CD4-positive, alpha-beta T cell (primary cell): ENCODE measurements at regions not wholly inside any gene's neighbourhood (a gene's known extent, or its start where the extent isn't known, plus 50 kb on each side); places are given as distances from the start of the nearest gene placed in this dataset.

ENCODE experiments used
- ATAC-seq: fragments of 200-7000 bp; cut with Tn5 transposase; one replicate; pipeline ENCODE4 v1.10.0; 2022; ENCODE audit warnings: mild to moderate bottlenecking; ENCODE audit not compliant: poor library complexity
- CTCF ChIA-PET: fragments of 350-600 bp; sonication (Branson Sonifier 250); formaldehyde crosslinking; loops from one replicate; lab custom pipeline; 2021; ENCODE audit warnings: antibody characterized with exemption, inconsistent platforms; lab: Charles Lee
- POLR2A ChIA-PET: fragments of 350-600 bp; sonication (Branson Sonifier 250); formaldehyde crosslinking; loops from one replicate; lab custom pipeline; 2021; ENCODE audit warnings: antibody characterized with exemption, inconsistent platforms; lab: Charles Lee
- DNase-seq, 14 experiments: peaks; one replicate each; pipeline ENCODE4 v3.0.0-alpha.2; 2013 to 2020; ENCODE audit warnings: mixed read lengths in 2 of 14
- H3K27ac ChIP-seq, 2 donors: one replicate each; pipeline versions ENCODE4 v1.5.1 to v1.7.0; 2013; ENCODE audit warnings: low read length in 2 of 2, low read depth in 1 of 2, mild to moderate bottlenecking in 1 of 2
- H3K27me3 ChIP-seq, 2 experiments: 1 replicate in 1 of 2; 2 replicates in 1 of 2; pipeline versions ENCODE4 v1.6.1 to v1.7.0; 2013; ENCODE audit warnings: low read length in 2 of 2, control low read depth in 1 of 2, mild to moderate bottlenecking in 1 of 2, moderate library complexity in 1 of 2; ENCODE audit not compliant: insufficient read depth in 2 of 2, control insufficient read depth in 1 of 2
- H3K36me3 ChIP-seq: one replicate; pipeline ENCODE4 v1.6.1; 2013; ENCODE audit warnings: low read length, control low read depth; ENCODE audit not compliant: insufficient read depth
- H3K4me1 ChIP-seq: one replicate; pipeline ENCODE4 v1.6.1; 2013; ENCODE audit warnings: low read length, control low read depth; ENCODE audit not compliant: insufficient read depth
- H3K4me3 ChIP-seq: one replicate; pipeline ENCODE4 v1.5.1; 2013; ENCODE audit warnings: mild to moderate bottlenecking, low read length, moderate library complexity
- H3K9me3 ChIP-seq, 2 experiments: 1 replicate in 1 of 2; 2 replicates in 1 of 2; pipeline versions ENCODE4 v1.6.1 to v1.7.0; 2013; ENCODE audit warnings: low read length in 2 of 2, mild to moderate bottlenecking in 2 of 2, control low read depth in 1 of 2, moderate library complexity in 1 of 2; ENCODE audit not compliant: control insufficient read depth in 1 of 2, insufficient read depth in 1 of 2
- H3K27ac Mint-ChIP-seq: one replicate; pipeline ENCODE4 v1.8.0; 2020; ENCODE audit warnings: mixed read lengths
- H3K27me3 Mint-ChIP-seq: one replicate; pipeline ENCODE4 v1.8.0; 2021; ENCODE audit warnings: mixed read lengths
- H3K36me3 Mint-ChIP-seq: one replicate; pipeline ENCODE4 v1.8.0; 2021; ENCODE audit warnings: low read depth, mixed read lengths
- H3K4me1 Mint-ChIP-seq: one replicate; pipeline ENCODE4 v1.8.0; 2021; ENCODE audit warnings: low read depth, mixed read lengths
- H3K4me3 Mint-ChIP-seq: one replicate; pipeline ENCODE4 v1.8.0; 2020; ENCODE audit warnings: mild to moderate bottlenecking, mixed read lengths
- H3K9me3 Mint-ChIP-seq: one replicate; pipeline ENCODE4 v1.8.0; 2020; ENCODE audit warnings: mixed read lengths
- CTCF ChIP-seq: fragments of 200-600 bp; IDR thresholded peaks from one replicate; pipeline ENCODE4 v1.8.0; 2022; ENCODE audit warnings: antibody characterized with exemption, mild to moderate bottlenecking
- intact Hi-C, 2 experiments: fragments of 100-400 bp; cut with DNase I in 1 of 2; cut with micrococcal nuclease in 1 of 2; formaldehyde crosslinking; loops; one replicate each; pipeline versions ENCODE4 v1.15.1 to v1.9.0; 2023 to 2025; cut with DNase I, micrococcal nuclease

- H3K27ac Mint-ChIP-seq = no peak overlapping the region
- TF ChIP-seq CTCF = no peak
- no peak for ATAC-seq
These were observed 156.5 kb downstream of the ACTR3 start for GRCh38 chr2:114046373-114046772.

GRCh38 chr2:114046866-114047435 lies 157.1 kb downstream of the ACTR3 start:
- intact Hi-C loops = no loop called here
- H3K27me3 Mint-ChIP-seq = peaks cover 23% of the 10 kb centered on the region
- POLR2A ChIA-PET = no interaction called here
- no peak for TF ChIP-seq CTCF
- no peak overlapping the region for H3K27ac Mint-ChIP-seq
- H3K4me3 Mint-ChIP-seq = no peak overlapping the region
- CTCF ChIA-PET = no interaction called here
- ATAC-seq (no peak), DNase-seq (no peak)
- H3K36me3 ChIP-seq = no peaks in the 10 kb centered on the region
- H3K36me3 Mint-ChIP-seq = no peaks in the 10 kb centered on the region
- no peaks in the 10 kb centered on the region for H3K4me1 Mint-ChIP-seq
- H3K27ac ChIP-seq = no peak overlapping the region
- H3K4me1 ChIP-seq = no peaks in the 10 kb centered on the region
- H3K27me3 ChIP-seq = no peaks in the 10 kb centered on the region
- H3K9me3 ChIP-seq = no peaks in the 10 kb centered on the region
- H3K9me3 Mint-ChIP-seq = no peaks in the 10 kb centered on the region
- H3K4me3 ChIP-seq = no peak overlapping the region

More at GRCh38 chr2:114046373-114046772, 156.5 kb downstream of the ACTR3 start:
- Histone ChIP-seq H3K4me1 (no peaks in the 10 kb centered on the region), H3K4me3 (no peak overlapping the region), H3K27ac (no peak overlapping the region), H3K27me3 (no peaks in the 10 kb centered on the region), H3K36me3 (no peaks in the 10 kb centered on the region), H3K9me3 (no peaks in the 10 kb centered on the region)
- intact Hi-C loops = no loop called here
- no peak overlapping the region for H3K4me3 Mint-ChIP-seq
- ChIA-PET POLR2A (no interaction called here), CTCF (no interaction called here)
- no peaks in the 10 kb centered on the region for H3K36me3 Mint-ChIP-seq
- DNase-seq = no peak
- peaks cover 20% of the 10 kb centered on the region for H3K27me3 Mint-ChIP-seq
- H3K4me1 Mint-ChIP-seq = no peaks in the 10 kb centered on the region
- no peaks in the 10 kb centered on the region for H3K9me3 Mint-ChIP-seq

GRCh38 chr2:114049280-114049679 lies 159.4 kb downstream of the ACTR3 start:
- Histone ChIP-seq H3K4me3 (no peak overlapping the region), H3K27me3 (no peaks in the 10 kb centered on the region), H3K27ac (no peak overlapping the region), H3K4me1 (no peaks in the 10 kb centered on the region), H3K9me3 (no peaks in the 10 kb centered on the region), H3K36me3 (no peaks in the 10 kb centered on the region)
- H3K27me3 Mint-ChIP-seq = peaks cover 28% of the 10 kb centered on the region
- intact Hi-C loops = no loop called here
- no peaks in the 10 kb centered on the region for H3K9me3 Mint-ChIP-seq
- no peak overlapping the region for H3K27ac Mint-ChIP-seq
- TF ChIP-seq CTCF = no peak
- ChIA-PET POLR2A (no interaction called here), CTCF (no interaction called here)
- no peaks in the 10 kb centered on the region for H3K36me3 Mint-ChIP-seq
- H3K4me3 Mint-ChIP-seq = no peak overlapping the region
- DNase-seq (no peak), ATAC-seq (no peak)
- H3K4me1 Mint-ChIP-seq = no peaks in the 10 kb centered on the region
